OCI-LY3 (cell line): ENCODE measurements at regions not wholly inside any gene's neighbourhood (a gene's known extent, or its start where the extent isn't known, plus 50 kb on each side); places are given as distances from the start of the nearest gene placed in this dataset.
"Not testable (repeated sequence)": the region's sequence is repeated elsewhere in the genome, so short reads cannot be mapped to it uniquely, and the experiment has no call there.

Experiments used
- H2AFZ ChIP-seq: fragments of 200-600, 300-600 bp; shearing (Covaris generic); 2 replicates; pipeline ENCODE4 v1.6.0; 2014; ENCODE audit warnings: antibody characterized with exemption, low read depth, low read length
- H3K27ac ChIP-seq: fragments of 200-600, 300-600 bp; sonication (generic); 2 replicates; pipeline ENCODE4 v1.5.1; 2014; ENCODE audit warnings: mild to moderate bottlenecking, low read length, moderate library complexity, mixed read lengths
- H3K27me3 ChIP-seq: fragments of 200-600, 300-600 bp; sonication (generic); 2 replicates; pipeline ENCODE4 v1.6.1; 2014; ENCODE audit warnings: low read depth, low read length, mixed read lengths
- H3K36me3 ChIP-seq: fragments of 200-600, 300-600 bp; sonication (generic); replicated peaks from 2 replicates; pipeline ENCODE3; 2014; ENCODE audit warnings: low read depth, low read length, mixed read lengths
- H3K4me1 ChIP-seq: fragments of 300-600, 200-600 bp; sonication (generic); 2 replicates; pipeline ENCODE4 v1.6.1; 2014; ENCODE audit warnings: low read length, mixed read lengths
- H3K4me2 ChIP-seq: fragments of 200-600, 300-600 bp; sonication (generic); 2 replicates; pipeline ENCODE4 v1.6.1; 2014; ENCODE audit warnings: low read length, mixed read lengths
- H3K4me3 ChIP-seq: fragments of 300-600, 200-600 bp; sonication (generic); 2 replicates; pipeline ENCODE4 v1.5.1; 2014; ENCODE audit warnings: antibody characterized with exemption, mild to moderate bottlenecking, low read length, moderate library complexity
- H3K79me2 ChIP-seq: fragments of 300-600, 200-600 bp; shearing (Covaris generic); 2 replicates; pipeline ENCODE4 v1.6.1; 2014; ENCODE audit warnings: mild to moderate bottlenecking, low read length, mixed read lengths
- H3K9ac ChIP-seq: fragments of 300-600, 200-600 bp; shearing (Covaris generic); 2 replicates; pipeline ENCODE4 v1.6.0; 2014; ENCODE audit warnings: mild to moderate bottlenecking, low read length, moderate library complexity
- H3K9me3 ChIP-seq: fragments of 200-600, 300-600 bp; shearing (Covaris generic); 2 replicates; pipeline ENCODE4 v1.6.1; 2014; ENCODE audit warnings: low read length, mixed read lengths; ENCODE audit not compliant: insufficient read depth
- H4K20me1 ChIP-seq: fragments of 200-600, 300-600 bp; sonication (generic); 2 replicates; pipeline ENCODE4 v1.6.1; 2016; ENCODE audit warnings: low read length, mixed read lengths; ENCODE audit not compliant: insufficient read depth
- EZH2phosphoT487 ChIP-seq: fragments of 200-600 bp; shearing (Covaris generic); IDR thresholded peaks from 2 replicates; pipeline ENCODE4 v1.6.1; 2018; ENCODE audit warnings: antibody characterized with exemption, mixed run types, low read depth
- TF ChIP-seq, protein P1 (sequence below): fragments of 200-600, 300-600 bp; sonication (generic); IDR thresholded peaks from 2 replicates; pipeline ENCODE4 v1.5.1; 2014; ENCODE audit warnings: antibody characterized with exemption, low read length, low read depth

DNA sequence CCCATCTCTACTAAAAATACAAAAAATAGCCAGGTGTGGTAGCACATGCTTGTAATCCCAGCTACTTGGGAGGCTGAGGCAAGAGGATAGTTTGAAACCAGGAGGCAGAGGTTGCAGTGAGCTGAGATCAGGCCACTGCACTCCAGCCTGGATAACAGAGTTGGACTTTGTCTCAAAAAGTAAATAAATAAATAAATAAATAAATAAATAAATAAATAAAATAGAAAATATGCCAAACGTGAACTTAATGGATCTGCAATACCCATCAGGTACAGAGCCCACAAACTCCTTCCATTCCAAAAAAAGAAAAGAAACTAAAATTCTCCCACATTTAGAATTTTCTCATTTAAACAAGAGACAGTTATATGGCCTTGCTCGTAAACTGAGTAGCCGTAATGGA is 702.7 kb downstream of the CDH18 start:
- Histone ChIP-seq H3K27me3 (no peaks in the 10 kb centered on the region), H4K20me1 (no peaks in the 10 kb centered on the region), H3K9ac (no peak overlapping the region), H3K4me1 (peaks cover 26% of the 10 kb centered on the region), H2AFZ (no peak overlapping the region), H3K9me3 (no peaks in the 10 kb centered on the region), H3K4me2 (peak overlapping the region; percentile 21; the same call in 1 of the 2 replicates), H3K79me2 (no peaks in the 10 kb centered on the region), H3K27ac (peak overlapping the region; percentile 83), H3K4me3 (no peak overlapping the region), H3K36me3 (no peaks in the 10 kb centered on the region)
- TF ChIP-seq, protein P1, sequence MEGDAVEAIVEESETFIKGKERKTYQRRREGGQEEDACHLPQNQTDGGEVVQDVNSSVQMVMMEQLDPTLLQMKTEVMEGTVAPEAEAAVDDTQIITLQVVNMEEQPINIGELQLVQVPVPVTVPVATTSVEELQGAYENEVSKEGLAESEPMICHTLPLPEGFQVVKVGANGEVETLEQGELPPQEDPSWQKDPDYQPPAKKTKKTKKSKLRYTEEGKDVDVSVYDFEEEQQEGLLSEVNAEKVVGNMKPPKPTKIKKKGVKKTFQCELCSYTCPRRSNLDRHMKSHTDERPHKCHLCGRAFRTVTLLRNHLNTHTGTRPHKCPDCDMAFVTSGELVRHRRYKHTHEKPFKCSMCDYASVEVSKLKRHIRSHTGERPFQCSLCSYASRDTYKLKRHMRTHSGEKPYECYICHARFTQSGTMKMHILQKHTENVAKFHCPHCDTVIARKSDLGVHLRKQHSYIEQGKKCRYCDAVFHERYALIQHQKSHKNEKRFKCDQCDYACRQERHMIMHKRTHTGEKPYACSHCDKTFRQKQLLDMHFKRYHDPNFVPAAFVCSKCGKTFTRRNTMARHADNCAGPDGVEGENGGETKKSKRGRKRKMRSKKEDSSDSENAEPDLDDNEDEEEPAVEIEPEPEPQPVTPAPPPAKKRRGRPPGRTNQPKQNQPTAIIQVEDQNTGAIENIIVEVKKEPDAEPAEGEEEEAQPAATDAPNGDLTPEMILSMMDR, result no peak
- TF ChIP-seq EZH2phosphoT487, result no peak

DNA sequence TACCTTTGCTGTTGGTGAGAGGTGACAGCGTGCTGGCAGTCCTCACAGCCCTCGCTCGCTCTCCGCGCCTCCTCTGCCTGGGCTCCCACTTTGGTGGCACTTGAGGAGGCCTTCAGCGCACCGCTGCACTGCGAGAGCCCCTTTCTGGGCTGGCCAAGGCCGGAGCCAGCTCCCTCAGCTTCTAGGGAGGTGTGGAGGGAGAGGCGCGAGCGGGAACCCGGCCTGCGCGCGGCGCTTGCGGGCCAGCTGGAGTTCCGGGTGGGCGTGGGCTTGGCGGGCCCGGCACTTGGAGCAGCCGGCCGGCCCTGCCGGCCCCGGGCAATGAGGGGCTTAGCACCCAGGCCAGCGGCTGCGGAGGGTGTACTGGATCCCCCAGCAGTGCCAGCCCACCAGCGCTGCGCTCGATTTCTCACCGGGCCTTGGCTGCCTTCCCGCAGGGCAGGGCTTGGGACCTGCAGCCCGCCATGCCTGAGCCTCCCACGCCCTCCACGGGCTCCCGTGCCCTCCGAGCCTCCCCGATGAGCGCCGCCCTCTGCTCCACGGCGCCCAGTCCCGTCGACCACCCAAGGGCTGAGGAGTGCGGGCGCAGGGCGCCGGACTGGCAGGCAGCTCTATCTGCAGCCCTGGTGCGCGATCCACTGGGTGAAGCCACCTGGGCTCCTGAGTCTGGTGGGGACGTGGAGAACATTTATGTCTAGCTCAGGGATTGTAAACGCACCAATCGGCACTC is 700.3 kb downstream of the CDH18 start:
- not testable (repeated sequence) for H3K36me3 ChIP-seq, H2AFZ ChIP-seq, H4K20me1 ChIP-seq, H3K4me2 ChIP-seq, H3K4me3 ChIP-seq, H3K9ac ChIP-seq, H3K27me3 ChIP-seq, H3K27ac ChIP-seq, H3K9me3 ChIP-seq, H3K79me2 ChIP-seq
- H3K4me1 ChIP-seq, result peaks cover 23% of the 10 kb centered on the region

DNA sequence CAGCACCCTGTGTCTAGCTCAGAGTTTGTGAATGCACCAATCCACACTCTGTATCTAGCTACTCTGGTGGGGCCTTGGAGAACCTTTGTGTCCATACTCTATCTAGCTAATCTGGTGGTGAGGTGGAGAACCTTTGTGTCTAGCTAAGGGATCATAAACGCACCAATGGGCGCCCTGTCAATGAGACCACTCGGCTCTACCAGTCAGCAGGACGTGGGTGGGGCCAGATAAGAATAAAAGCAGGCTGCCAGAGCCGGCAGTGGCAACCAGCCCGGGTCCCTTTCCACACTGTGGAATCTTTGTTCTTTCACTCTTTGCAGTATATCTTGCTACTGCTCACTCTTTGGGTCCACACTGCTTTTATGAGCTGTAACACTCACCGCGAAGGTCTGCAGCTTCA is 699.7 kb downstream of the CDH18 start:
- not testable (repeated sequence) for H3K79me2 ChIP-seq, H2AFZ ChIP-seq, H3K27ac ChIP-seq, H3K36me3 ChIP-seq, H4K20me1 ChIP-seq, H3K9me3 ChIP-seq, H3K4me2 ChIP-seq, H3K27me3 ChIP-seq, H3K4me3 ChIP-seq, H3K9ac ChIP-seq
- peaks cover 17% of the 10 kb centered on the region for H3K4me1 ChIP-seq

DNA sequence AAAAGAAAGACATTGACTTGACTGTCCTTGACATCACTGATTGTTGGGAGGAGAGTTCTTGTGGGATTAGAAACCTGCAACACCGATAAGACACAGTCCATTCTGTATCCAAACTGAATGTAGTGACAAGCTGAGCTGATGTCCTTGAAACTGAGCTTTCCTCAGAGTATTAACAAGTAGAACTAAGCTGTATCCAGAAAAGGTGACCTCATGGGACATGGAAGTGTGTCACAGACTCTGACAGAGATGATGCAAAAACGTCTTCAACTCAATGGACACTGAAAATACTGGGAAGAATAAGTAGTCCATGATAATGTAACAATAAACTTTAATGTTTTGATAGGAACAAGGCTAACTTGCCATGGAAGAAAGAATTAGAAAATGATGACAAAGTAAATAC is 690.1 kb downstream of the CDH18 start:
- no peak overlapping the region for H3K4me3 ChIP-seq
- no peak overlapping the region for H3K4me2 ChIP-seq
- H3K9ac ChIP-seq, result no peak overlapping the region
- H3K4me1 ChIP-seq, result no peaks in the 10 kb centered on the region
- no peaks in the 10 kb centered on the region for H4K20me1 ChIP-seq
- no peaks in the 10 kb centered on the region for H3K9me3 ChIP-seq
- no peaks in the 10 kb centered on the region for H3K27me3 ChIP-seq
- peak overlapping the region; percentile 46; the same call in 1 of the 2 replicates for H2AFZ ChIP-seq
- no peaks in the 10 kb centered on the region for H3K36me3 ChIP-seq
- TF ChIP-seq, protein P1, result no peak
- no peak for TF ChIP-seq EZH2phosphoT487
- H3K79me2 ChIP-seq, result no peaks in the 10 kb centered on the region
- H3K27ac ChIP-seq, result no peak overlapping the region

DNA sequence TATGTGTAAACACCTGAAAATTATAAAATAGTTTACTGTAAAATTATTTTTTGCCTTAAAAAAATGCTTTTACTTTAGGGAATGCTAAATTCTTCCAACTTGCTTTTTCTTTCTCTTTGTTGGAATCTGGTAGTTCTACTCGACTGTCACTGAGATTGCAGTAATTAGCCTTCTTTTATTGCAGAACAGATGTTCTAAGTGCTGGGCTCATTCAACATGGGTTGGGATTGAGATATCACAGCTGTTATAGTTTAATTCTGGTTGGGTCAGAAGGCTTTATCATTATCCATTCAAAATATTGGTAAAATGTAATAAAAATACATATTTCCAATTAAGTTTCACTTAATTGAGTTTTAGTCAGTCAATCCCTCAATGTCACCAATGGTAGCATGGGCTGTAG is 686.7 kb downstream of the CDH18 start:
- TF ChIP-seq, protein P1, result no peak
- TF ChIP-seq EZH2phosphoT487, result no peak
- Histone ChIP-seq H3K4me1 (no peaks in the 10 kb centered on the region), H3K4me3 (no peak overlapping the region), H3K4me2 (no peak overlapping the region), H3K9me3 (no peaks in the 10 kb centered on the region), H3K27me3 (no peaks in the 10 kb centered on the region), H3K36me3 (no peaks in the 10 kb centered on the region), H3K79me2 (no peaks in the 10 kb centered on the region), H3K27ac (no peak overlapping the region), H4K20me1 (no peaks in the 10 kb centered on the region), H2AFZ (no peak overlapping the region), H3K9ac (no peak overlapping the region)
